Stomach (tissue), 8 donors: ENCODE measurements at regions not wholly inside any gene's neighbourhood (a gene's known extent, or its start where the extent isn't known, plus 50 kb on each side); places are given as distances from the start of the nearest gene placed in this dataset.

ENCODE experiments used
- DNase-seq, 2 donors: peaks; one replicate each; pipeline versions ENCODE4 v3.0.0 to v3.0.0-alpha.2; 2013 to 2019
- H3K27ac ChIP-seq, 5 donors: fragments of 200-600 bp in 4 of 5; sonication (generic) in 4 of 5; one replicate each; pipeline ENCODE4 v1.5.1; 2013 to 2019; ENCODE audit warnings: mild to moderate bottlenecking in 1 of 5, moderate library complexity in 1 of 5
- H3K27me3 ChIP-seq, 3 donors: fragments of 200-600 bp; sonication (generic); one replicate each; pipeline ENCODE4 v1.5.1; 2017 to 2019; ENCODE audit warnings: mixed run types in 1 of 3
- H3K36me3 ChIP-seq, 4 donors: fragments of 200-600 bp; sonication (generic); 1 replicate in 3 of 4; 2 replicates in 1 of 4; pipeline ENCODE4 v1.5.1; 2016 to 2019
- H3K4me1 ChIP-seq, 4 donors: fragments of 200-600 bp; sonication (generic); one replicate each; pipeline ENCODE4 v1.5.1; 2016 to 2019
- H3K4me3 ChIP-seq, 4 donors: fragments of 200-600 bp; sonication (generic) in 3 of 4; one replicate each; pipeline ENCODE4 v1.5.1; 2016 to 2019; ENCODE audit warnings: mild to moderate bottlenecking in 1 of 4
- H3K9me3 ChIP-seq, 4 donors: fragments of 200-600 bp; sonication (generic); one replicate each; pipeline ENCODE4 v1.5.1; 2016 to 2019
- EP300 ChIP-seq: sonication (generic); formaldehyde crosslinking; IDR thresholded peaks from one replicate; pipeline ENCODE4 v1.6.1; 2017; ENCODE audit warnings: antibody characterized with exemption
- POLR2A ChIP-seq, 4 donors: fragments of 450-650 bp; IDR thresholded peaks; one replicate each; pipeline ENCODE4 v1.6.1; 2016; ENCODE audit warnings: antibody characterized with exemption in 4 of 4, control low read depth in 2 of 4, mild to moderate bottlenecking in 1 of 4, moderate library complexity in 1 of 4
- POLR2AphosphoS5 ChIP-seq, 3 donors: sonication (generic); formaldehyde crosslinking; IDR thresholded peaks; one replicate each; pipeline ENCODE4 v1.6.1; 2016; ENCODE audit warnings: antibody characterized with exemption in 3 of 3
- WGBS, 5 donors: extraction: QIAGEN DNeasy Blood & Tissue Kit in 3 of 5; methylation state at CpG; one replicate each; pipeline versions ENCODE4 v1.1.5 to v1.1.7; 2013 to 2018; 5-methylcytosine and 5-hydroxymethylcytosine counted together
- intact Hi-C: fragments of 100-400 bp; cut with DNase I; formaldehyde crosslinking; loops from one replicate; pipeline ENCODE4 v1.15.1; 2023; ENCODE audit warnings: low total_unique reads
- TF ChIP-seq, protein P1 (sequence below), 7 experiments: fragments of 450-650 bp in 4 of 7; fragments of 200-600 bp in 3 of 7; sonication (generic) in 3 of 7; IDR thresholded peaks; one replicate each; pipeline ENCODE4 v1.5.1; 2016 to 2019; ENCODE audit warnings: antibody characterized with exemption in 7 of 7, control low read depth in 2 of 7, mild to moderate bottlenecking in 1 of 7
- donor health status: healthy with polysubstance abuse.
- donor health status: Bipolar disorder and iron deficiency.
- donor health status: healthy.

DNA sequence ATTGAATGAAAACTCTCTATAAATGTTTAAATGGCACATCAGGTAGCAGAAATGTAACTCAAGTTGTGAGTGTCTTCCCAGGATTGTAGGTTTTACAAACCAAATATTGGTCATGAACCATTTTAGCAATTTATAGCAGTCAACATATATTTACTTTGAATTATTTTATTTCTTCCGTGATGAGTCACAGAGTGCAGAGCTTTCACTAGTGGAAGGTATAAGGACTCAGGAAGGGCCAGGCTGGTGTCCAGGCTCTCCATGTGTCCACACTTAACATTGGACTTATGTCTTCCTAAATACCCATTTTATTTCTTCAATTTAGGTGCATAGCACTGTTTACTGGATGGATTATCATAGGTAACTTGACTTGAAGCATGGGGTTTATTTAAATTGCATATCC lies 120.9 kb downstream of the OLIG3 start:
- WGBS, 5 donors, result 96 to 100% (median 98%) methylated on average over 1 of the region's 1 CpG
- H3K27me3 ChIP-seq, result no peaks in the 10 kb centered on the region
- TF ChIP-seq EP300, result no peak
- no peak for TF ChIP-seq POLR2AphosphoS5 (IDR thresholded peaks at IDR 0.05)
- no peak for TF ChIP-seq POLR2A (IDR thresholded peaks at IDR 0.05)
- TF ChIP-seq, protein P1, sequence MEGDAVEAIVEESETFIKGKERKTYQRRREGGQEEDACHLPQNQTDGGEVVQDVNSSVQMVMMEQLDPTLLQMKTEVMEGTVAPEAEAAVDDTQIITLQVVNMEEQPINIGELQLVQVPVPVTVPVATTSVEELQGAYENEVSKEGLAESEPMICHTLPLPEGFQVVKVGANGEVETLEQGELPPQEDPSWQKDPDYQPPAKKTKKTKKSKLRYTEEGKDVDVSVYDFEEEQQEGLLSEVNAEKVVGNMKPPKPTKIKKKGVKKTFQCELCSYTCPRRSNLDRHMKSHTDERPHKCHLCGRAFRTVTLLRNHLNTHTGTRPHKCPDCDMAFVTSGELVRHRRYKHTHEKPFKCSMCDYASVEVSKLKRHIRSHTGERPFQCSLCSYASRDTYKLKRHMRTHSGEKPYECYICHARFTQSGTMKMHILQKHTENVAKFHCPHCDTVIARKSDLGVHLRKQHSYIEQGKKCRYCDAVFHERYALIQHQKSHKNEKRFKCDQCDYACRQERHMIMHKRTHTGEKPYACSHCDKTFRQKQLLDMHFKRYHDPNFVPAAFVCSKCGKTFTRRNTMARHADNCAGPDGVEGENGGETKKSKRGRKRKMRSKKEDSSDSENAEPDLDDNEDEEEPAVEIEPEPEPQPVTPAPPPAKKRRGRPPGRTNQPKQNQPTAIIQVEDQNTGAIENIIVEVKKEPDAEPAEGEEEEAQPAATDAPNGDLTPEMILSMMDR (IDR thresholded peaks at IDR 0.05), result no peak
- no peaks in the 10 kb centered on the region for H3K36me3 ChIP-seq
- no peaks in the 10 kb centered on the region for H3K9me3 ChIP-seq
- no peak overlapping the region for H3K27ac ChIP-seq
- no peaks in the 10 kb centered on the region for H3K4me1 ChIP-seq
- H3K4me3 ChIP-seq, result no peak overlapping the region
- intact Hi-C loops, result no loop called here
- no peak for DNase-seq

GRCh38 chr6:137372532-137372931 lies 121.7 kb downstream of the OLIG3 start:
- no peaks in the 10 kb centered on the region for H3K9me3 ChIP-seq
- no peaks in the 10 kb centered on the region for H3K36me3 ChIP-seq
- no peak overlapping the region for H3K4me3 ChIP-seq
- DNase-seq, result no peak
- H3K27ac ChIP-seq, result no peak overlapping the region
- 92 to 95% (median 94%) methylated on average over 2 of the region's 2 CpGs for WGBS, 5 donors
- intact Hi-C loops, result no loop called here
- no peak for TF ChIP-seq EP300
- no peak for TF ChIP-seq POLR2AphosphoS5 (IDR thresholded peaks at IDR 0.05)
- TF ChIP-seq, protein P1 (IDR thresholded peaks at IDR 0.05), result no peak
- no peak for TF ChIP-seq POLR2A (IDR thresholded peaks at IDR 0.05)
- H3K4me1 ChIP-seq, result no peaks in the 10 kb centered on the region
- no peaks in the 10 kb centered on the region for H3K27me3 ChIP-seq

DNA sequence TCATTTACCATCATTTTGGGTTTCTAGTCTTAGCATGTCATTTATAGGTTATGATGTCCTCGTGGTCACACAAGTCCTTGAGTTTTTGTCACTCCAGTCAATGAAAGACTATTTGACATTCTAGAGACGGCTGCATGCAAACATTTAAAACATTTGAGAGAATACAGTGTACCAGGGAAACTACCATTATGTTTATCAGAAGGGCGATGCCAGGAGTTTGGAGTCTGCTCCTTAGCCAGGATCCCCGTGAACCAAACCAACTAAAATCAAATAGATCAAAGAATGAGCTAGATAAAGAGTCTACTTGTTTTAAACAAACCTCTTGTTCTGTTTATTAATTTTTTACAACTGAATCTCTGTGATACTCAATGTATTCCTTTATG lies 122.6 kb downstream of the OLIG3 start:
- no peaks in the 10 kb centered on the region for H3K27me3 ChIP-seq
- no peak overlapping the region for H3K4me3 ChIP-seq

GRCh38 chr6:137370871-137371633 lies 123.1 kb downstream of the OLIG3 start:
- TF ChIP-seq, protein P1 (IDR thresholded peaks at IDR 0.05), result no peak
- TF ChIP-seq EP300 (no peak), POLR2AphosphoS5 (IDR thresholded peaks at IDR 0.05) (no peak), POLR2A (IDR thresholded peaks at IDR 0.05) (no peak)
- intact Hi-C loops, result no loop called here
- no peak overlapping the region for H3K4me3 ChIP-seq
- H3K27me3 ChIP-seq, result no peaks in the 10 kb centered on the region
- H3K36me3 ChIP-seq, result no peaks in the 10 kb centered on the region
- H3K4me1 ChIP-seq, result no peaks in the 10 kb centered on the region
- no peaks in the 10 kb centered on the region for H3K9me3 ChIP-seq
- no peak overlapping the region for H3K27ac ChIP-seq
- peak in 1 of 2 donors; percentile 11 for DNase-seq
- 58 to 82% (median 71%) methylated on average over 2 of the region's 2 CpGs for whole genome bisulfite sequencing, 5 donors

More for the DNA sequence above, 122.6 kb downstream of the OLIG3 start:
- Histone ChIP-seq H3K36me3 (no peaks in the 10 kb centered on the region), H3K4me1 (no peaks in the 10 kb centered on the region), H3K27ac (no peak overlapping the region), H3K9me3 (no peaks in the 10 kb centered on the region)
- DNase-seq, result no peak
- intact Hi-C loops, result no loop called here
- 45 to 77% (median 68%) methylated on average over 4 of the region's 4 CpGs for WGBS, 5 donors
- TF ChIP-seq, protein P1 (IDR thresholded peaks at IDR 0.05), result no peak
- TF ChIP-seq POLR2A (IDR thresholded peaks at IDR 0.05) (no peak), EP300 (no peak)
